ENCODE measurements at regions not wholly inside any gene's neighbourhood (a gene's known extent, or its start where the extent isn't known, plus 50 kb on each side); places are given as distances from the start of the nearest gene placed in this dataset.

DNA sequence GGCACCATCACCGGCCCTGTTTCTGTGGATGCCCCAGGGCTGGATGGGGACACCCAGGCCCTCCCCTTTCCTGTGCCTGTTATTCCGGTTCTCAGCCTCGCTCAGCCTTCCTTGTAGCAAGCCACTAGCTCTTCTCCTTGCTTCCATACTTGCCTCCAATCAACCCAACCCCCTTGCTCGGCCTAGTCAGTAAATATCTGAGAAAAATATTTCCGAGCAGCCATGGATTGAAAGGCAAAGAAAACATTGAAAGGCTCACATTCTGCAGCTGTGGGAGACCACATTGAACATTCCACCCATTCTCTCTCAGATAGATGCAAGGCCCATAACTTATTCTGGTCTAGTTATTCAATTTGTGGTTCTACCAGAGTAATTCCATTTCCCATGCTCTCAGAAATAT is 114.9 kb downstream of the SPP2 start:
- no peak for DNase-seq
- Mint-ChIP-seq H3K36me3 (ENCODE audit: low read depth) (no peaks in the 10 kb centered on the region), H3K27ac (no peak overlapping the region), H3K4me3 (no peak overlapping the region), H3K9me3 (peaks cover 3% of the 10 kb centered on the region), H3K27me3 (ENCODE audit: low read depth, poor library complexity) (peaks cover 4% of the 10 kb centered on the region), H3K4me1 (peaks cover 76% of the 10 kb centered on the region)
- TF ChIP-seq, protein P1, sequence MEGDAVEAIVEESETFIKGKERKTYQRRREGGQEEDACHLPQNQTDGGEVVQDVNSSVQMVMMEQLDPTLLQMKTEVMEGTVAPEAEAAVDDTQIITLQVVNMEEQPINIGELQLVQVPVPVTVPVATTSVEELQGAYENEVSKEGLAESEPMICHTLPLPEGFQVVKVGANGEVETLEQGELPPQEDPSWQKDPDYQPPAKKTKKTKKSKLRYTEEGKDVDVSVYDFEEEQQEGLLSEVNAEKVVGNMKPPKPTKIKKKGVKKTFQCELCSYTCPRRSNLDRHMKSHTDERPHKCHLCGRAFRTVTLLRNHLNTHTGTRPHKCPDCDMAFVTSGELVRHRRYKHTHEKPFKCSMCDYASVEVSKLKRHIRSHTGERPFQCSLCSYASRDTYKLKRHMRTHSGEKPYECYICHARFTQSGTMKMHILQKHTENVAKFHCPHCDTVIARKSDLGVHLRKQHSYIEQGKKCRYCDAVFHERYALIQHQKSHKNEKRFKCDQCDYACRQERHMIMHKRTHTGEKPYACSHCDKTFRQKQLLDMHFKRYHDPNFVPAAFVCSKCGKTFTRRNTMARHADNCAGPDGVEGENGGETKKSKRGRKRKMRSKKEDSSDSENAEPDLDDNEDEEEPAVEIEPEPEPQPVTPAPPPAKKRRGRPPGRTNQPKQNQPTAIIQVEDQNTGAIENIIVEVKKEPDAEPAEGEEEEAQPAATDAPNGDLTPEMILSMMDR (IDR thresholded peaks at IDR 0.05) = no peak

GRCh38 chr2:234164493-234165413 is 114.3 kb downstream of the SPP2 start:
- Mint-ChIP-seq H3K4me1 (peaks cover 77% of the 10 kb centered on the region), H3K36me3 (ENCODE audit: low read depth) (no peaks in the 10 kb centered on the region), H3K27me3 (ENCODE audit: low read depth, poor library complexity) (peaks cover 6% of the 10 kb centered on the region), H3K27ac (peak overlapping the region; percentile 91), H3K4me3 (no peak overlapping the region), H3K9me3 (peaks cover 1% of the 10 kb centered on the region)
- DNase-seq = no peak
- TF ChIP-seq, protein P1 (IDR thresholded peaks at IDR 0.05) = no peak

DNA sequence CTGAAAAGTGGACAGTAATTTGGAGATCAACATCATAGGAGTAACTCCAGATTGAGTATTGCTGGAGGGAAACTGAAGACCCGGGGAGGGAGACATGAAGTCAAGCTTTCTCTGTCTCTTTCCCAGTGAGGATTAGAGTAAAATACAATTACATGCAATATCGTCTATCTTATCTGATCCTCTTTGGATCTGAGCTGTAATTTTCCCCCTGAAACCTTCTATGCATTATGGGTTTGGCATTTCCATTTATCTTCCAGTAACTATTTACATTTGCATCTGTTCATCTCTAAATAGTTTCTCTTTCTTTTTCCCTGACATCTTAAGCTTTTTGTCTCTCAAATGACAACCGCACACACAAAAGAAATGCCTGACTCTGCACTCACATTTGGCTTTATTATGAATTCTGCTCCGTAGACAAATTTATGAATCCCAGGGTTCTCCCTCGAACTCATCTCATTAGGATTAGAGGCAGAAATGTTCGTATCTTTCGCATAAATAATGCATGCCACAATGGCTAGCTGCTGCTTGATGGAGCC is 113.1 kb downstream of the SPP2 start:
- Mint-ChIP-seq H3K9me3 (peaks cover 6% of the 10 kb centered on the region), H3K36me3 (ENCODE audit: low read depth) (peaks cover 8% of the 10 kb centered on the region), H3K27me3 (ENCODE audit: low read depth, poor library complexity) (peaks cover 9% of the 10 kb centered on the region), H3K4me1 (peaks cover 77% of the 10 kb centered on the region), H3K4me3 (no peak overlapping the region), H3K27ac (peak overlapping the region; percentile 24)
- TF ChIP-seq, protein P1 (IDR thresholded peaks at IDR 0.05) = no peak
- no peak for DNase-seq

- peak overlapping the region; percentile 88 for H3K27ac Mint-ChIP-seq
- peaks cover 9% of the 10 kb centered on the region for H3K27me3 Mint-ChIP-seq (ENCODE audit: low read depth, poor library complexity)
- TF ChIP-seq, protein P1 (IDR thresholded peaks at IDR 0.05) = no peak
- peaks cover 12% of the 10 kb centered on the region for H3K9me3 Mint-ChIP-seq
- peaks cover 77% of the 10 kb centered on the region for H3K4me1 Mint-ChIP-seq
- no peak for DNase-seq
- peaks cover 14% of the 10 kb centered on the region for H3K36me3 Mint-ChIP-seq (ENCODE audit: low read depth)
- no peak overlapping the region for H3K4me3 Mint-ChIP-seq
Measured at GRCh38 chr2:234162861-234163260, 112.4 kb downstream of the SPP2 start.

- no peak overlapping the region for H3K27ac Mint-ChIP-seq
- peaks cover 9% of the 10 kb centered on the region for H3K27me3 Mint-ChIP-seq (ENCODE audit: low read depth, poor library complexity)
- peaks cover 15% of the 10 kb centered on the region for H3K36me3 Mint-ChIP-seq (ENCODE audit: low read depth)
- H3K4me3 Mint-ChIP-seq = no peak overlapping the region
- TF ChIP-seq, protein P1 (IDR thresholded peaks at IDR 0.05) = no peak
- H3K4me1 Mint-ChIP-seq = peaks cover 83% of the 10 kb centered on the region
- DNase-seq = no peak
- peaks cover 12% of the 10 kb centered on the region for H3K9me3 Mint-ChIP-seq
Measured at GRCh38 chr2:234161932-234162331, 111.4 kb downstream of the SPP2 start.

Measured in nephron progenitor cell (in vitro differentiated cells).